GM19397 (cell line): ENCODE measurements at regions not wholly inside any gene's neighbourhood (a gene's known extent, or its start where the extent isn't known, plus 50 kb on each side); places are given as distances from the start of the nearest gene placed in this dataset.

Source experiments
- ATAC-seq: cut with Tn5 transposase; IDR thresholded peaks from one replicate; pipeline ENCODE4 v1.9.1; 2021; ENCODE audit warnings: mild to moderate bottlenecking, moderate library complexity; ENCODE audit not compliant: unreplicated experiment

GRCh38 chr1:25026730-25027450, 96.8 kb upstream of the RUNX3 start:
- no peak for ATAC-seq

- no peak for ATAC-seq
Measured at GRCh38 chr1:25026304-25026703, 96.2 kb upstream of the RUNX3 start.

- ATAC-seq, result no peak
Measured at GRCh38 chr1:25024615-25025350, 94.7 kb upstream of the RUNX3 start.

- no peak for ATAC-seq
Measured at GRCh38 chr1:25023826-25024225, 93.8 kb upstream of the RUNX3 start.

GRCh38 chr1:25023190-25023578, 93.1 kb upstream of the RUNX3 start:
- ATAC-seq, result no peak

- ATAC-seq, result peak; percentile 70
Measured at GRCh38 chr1:25022361-25023189, 92.5 kb upstream of the RUNX3 start.

GRCh38 chr1:25021591-25022215, 91.6 kb upstream of the RUNX3 start:
- ATAC-seq, result no peak

GRCh38 chr1:25020851-25021590, 90.9 kb upstream of the RUNX3 start:
- no peak for ATAC-seq

GRCh38 chr1:25020173-25020845, 90.2 kb upstream of the RUNX3 start:
- no peak for ATAC-seq

- ATAC-seq, result peak; percentile 52
Measured at GRCh38 chr1:25019337-25020172, 89.5 kb upstream of the RUNX3 start.

GRCh38 chr1:25018943-25019336, 88.9 kb upstream of the RUNX3 start:
- no peak for ATAC-seq

- no peak for ATAC-seq
Measured at GRCh38 chr1:25018110-25018735, 88.1 kb upstream of the RUNX3 start.

GRCh38 chr1:25017436-25018109, 87.5 kb upstream of the RUNX3 start:
- no peak for ATAC-seq

GRCh38 chr1:25012966-25013962, 83.2 kb upstream of the RUNX3 start:
- ATAC-seq, result no peak

GRCh38 chr1:25011943-25012638, 82.0 kb upstream of the RUNX3 start:
- no peak for ATAC-seq

- ATAC-seq, result no peak
Measured at GRCh38 chr1:25011275-25011674, 81.2 kb upstream of the RUNX3 start.
